ENCODE measurements at regions not wholly inside any gene's neighbourhood (a gene's known extent, or its start where the extent isn't known, plus 50 kb on each side); places are given as distances from the start of the nearest gene placed in this dataset.

GRCh38 chr5:113804264-113804663 lies 290.8 kb downstream of the YTHDC2 start:
- TF ChIP-seq CTCF (IDR thresholded peaks at IDR 0.05) (no peak), POLR2A (IDR thresholded peaks at IDR 0.05) (no peak)

All from tibial nerve (tissue), 3 donors.